GM23338 (cell line): ENCODE measurements at regions not wholly inside any gene's neighbourhood (a gene's known extent, or its start where the extent isn't known, plus 50 kb on each side); places are given as distances from the start of the nearest gene placed in this dataset.

Source experiments
- ATAC-seq: fragments of 200-7000 bp; cut with Tn5 transposase; 3 replicates; pipeline ENCODE4 v1.9.1; 2020
- DNase-seq: peaks from one replicate; pipeline ENCODE4 v3.0.0-alpha.2; 2015; ENCODE audit warnings: low spot score
- H2AFZ ChIP-seq: fragments of 200-600 bp; sonication (generic); 2 replicates; pipeline ENCODE4 v1.8.0; 2016; ENCODE audit warnings: antibody characterized with exemption, mild to moderate bottlenecking, moderate library complexity
- H3F3A ChIP-seq: fragments of 200-600 bp; sonication (generic); replicated peaks from 2 replicates; pipeline ENCODE4 v1.8.0; 2017; ENCODE audit warnings: antibody characterized with exemption, mixed run types, low read depth
- H3K27ac ChIP-seq: fragments of 200-600 bp; sonication (generic); 2 replicates; pipeline ENCODE4 v1.6.1; 2016; ENCODE audit warnings: low read depth
- H3K27me3 ChIP-seq: fragments of 200-600 bp; sonication (generic); 2 replicates; pipeline ENCODE4 v1.8.0; 2016; ENCODE audit warnings: mild to moderate bottlenecking, mixed run types, moderate library complexity; ENCODE audit not compliant: insufficient read depth
- H3K36me3 ChIP-seq: fragments of 200-600 bp; sonication (generic); 2 replicates; pipeline ENCODE4 v1.8.0; 2016; ENCODE audit warnings: mild to moderate bottlenecking; ENCODE audit not compliant: insufficient read depth
- H3K4me1 ChIP-seq: fragments of 200-600 bp; sonication (generic); 2 replicates; pipeline ENCODE4 v1.8.0; 2016; ENCODE audit warnings: mild to moderate bottlenecking, moderate library complexity; ENCODE audit not compliant: insufficient read depth
- H3K4me2 ChIP-seq: fragments of 200-600 bp; sonication (generic); 2 replicates; pipeline ENCODE4 v1.7.1; 2017; ENCODE audit warnings: mixed run types
- H3K4me3 ChIP-seq: fragments of 200-600 bp; sonication (generic); 2 replicates; pipeline ENCODE4 v1.6.1; 2016; ENCODE audit warnings: mixed run types
- H3K79me2 ChIP-seq: fragments of 200-600 bp; sonication (generic); replicated peaks from 2 replicates; pipeline ENCODE4 v1.8.0; 2017; ENCODE audit warnings: mild to moderate bottlenecking; ENCODE audit not compliant: insufficient read depth
- H3K9me2 ChIP-seq: fragments of 200-600 bp; sonication (generic); 2 replicates; pipeline ENCODE4 v1.8.0; 2017; ENCODE audit not compliant: insufficient read depth
- H4K20me1 ChIP-seq: fragments of 200-600 bp; sonication (generic); replicated peaks from 2 replicates; pipeline ENCODE4 v1.8.0; 2017; ENCODE audit warnings: mild to moderate bottlenecking; ENCODE audit not compliant: insufficient read depth
- H3K27ac Mint-ChIP-seq: 2 replicates; pipeline ENCODE4 v1.8.0; 2020; ENCODE audit warnings: inconsistent platforms, mild to moderate bottlenecking, moderate library complexity, mixed read lengths
- H3K27me3 Mint-ChIP-seq: 3 replicates; pipeline ENCODE4 v1.8.0; 2022; ENCODE audit warnings: low read depth, mild to moderate bottlenecking, moderate library complexity, mixed read lengths, inconsistent platforms; ENCODE audit not compliant: insufficient read depth, poor library complexity
- H3K36me3 Mint-ChIP-seq: 3 replicates; pipeline ENCODE4 v1.8.0; 2021; ENCODE audit warnings: low read depth, mild to moderate bottlenecking, inconsistent platforms, moderate library complexity, mixed read lengths
- H3K4me1 Mint-ChIP-seq: 3 replicates; pipeline ENCODE4 v1.8.0; 2020; ENCODE audit warnings: mild to moderate bottlenecking, inconsistent platforms, mixed read lengths
- H3K4me3 Mint-ChIP-seq: 3 replicates; pipeline ENCODE4 v1.8.0; 2021; ENCODE audit warnings: moderate library complexity, mild to moderate bottlenecking, inconsistent platforms, mixed read lengths
- H3K9me3 Mint-ChIP-seq: 3 replicates; pipeline ENCODE4 v1.8.0; 2020; ENCODE audit warnings: moderate library complexity, mild to moderate bottlenecking, inconsistent platforms, mixed read lengths
- CREB1 ChIP-seq: fragments of 250-450 bp; sonication (Bioruptor Pico); IDR thresholded peaks from 2 replicates; pipeline ENCODE4 v1.5.0; 2020; ENCODE audit warnings: low read depth, mild to moderate bottlenecking, moderate library complexity
- CTCF ChIP-seq, 2 experiments: fragments of 200-600 bp in 1 of 2; sonication (generic) in 1 of 2; conservative IDR thresholded peaks; 2 replicates each; pipeline versions ENCODE4 v1.5.1 to v1.6.1; 2016 to 2017; ENCODE audit warnings: antibody characterized with exemption in 2 of 2, low read depth in 2 of 2, mild to moderate bottlenecking in 2 of 2, moderate library complexity in 1 of 2
- EZH2 ChIP-seq: fragments of 200-600 bp; sonication (generic); IDR thresholded peaks from one replicate; pipeline ENCODE4 v1.8.0; 2017; ENCODE audit warnings: antibody characterized with exemption, mild to moderate bottlenecking, low read depth; ENCODE audit not compliant: unreplicated experiment
- EZH2phosphoT487 ChIP-seq: fragments of 200-600 bp; sonication (generic); IDR thresholded peaks from one replicate; pipeline ENCODE4 v1.8.1; 2018; ENCODE audit warnings: antibody characterized with exemption; ENCODE audit not compliant: unreplicated experiment
- JUNB ChIP-seq: IDR thresholded peaks from one replicate; pipeline ENCODE4 v1.6.1; 2016; ENCODE audit warnings: antibody characterized with exemption; ENCODE audit not compliant: unreplicated experiment
- NANOG ChIP-seq: IDR thresholded peaks from 2 replicates; pipeline ENCODE4 v1.6.1; 2016; ENCODE audit warnings: antibody characterized with exemption, borderline replicate concordance
- POLR2AphosphoS5 ChIP-seq: IDR thresholded peaks from 2 replicates; pipeline ENCODE4 v1.6.1; 2016; ENCODE audit warnings: antibody characterized with exemption, low read depth
- STAT1 ChIP-seq: IDR thresholded peaks from one replicate; pipeline ENCODE4 v1.6.1; 2016; ENCODE audit warnings: antibody characterized with exemption; ENCODE audit not compliant: unreplicated experiment
- ZNF114 ChIP-seq: fragments of 250-450 bp; sonication (Bioruptor Pico); IDR thresholded peaks from 2 replicates; pipeline ENCODE4 v1.5.0; 2020; ENCODE audit warnings: mild to moderate bottlenecking, moderate library complexity
- ZNF331 ChIP-seq: fragments of 250-450 bp; sonication (Bioruptor Pico); IDR thresholded peaks from 2 replicates; pipeline ENCODE4 v1.5.0; 2020; ENCODE audit warnings: low read depth, mild to moderate bottlenecking, moderate library complexity
- ZNF462 ChIP-seq: fragments of 250-450 bp; sonication (Bioruptor Pico); IDR thresholded peaks from 2 replicates; pipeline ENCODE4 v1.5.0; 2020; ENCODE audit warnings: mild to moderate bottlenecking, moderate library complexity
- TF ChIP-seq, protein P1 (sequence below): IDR thresholded peaks from one replicate; pipeline ENCODE4 v1.6.1; 2018; ENCODE audit warnings: antibody characterized with exemption; ENCODE audit not compliant: unreplicated experiment
- TF ChIP-seq, protein P2 (sequence below): IDR thresholded peaks from 2 replicates; pipeline ENCODE4 v1.6.1; 2016; ENCODE audit warnings: antibody characterized with exemption

DNA sequence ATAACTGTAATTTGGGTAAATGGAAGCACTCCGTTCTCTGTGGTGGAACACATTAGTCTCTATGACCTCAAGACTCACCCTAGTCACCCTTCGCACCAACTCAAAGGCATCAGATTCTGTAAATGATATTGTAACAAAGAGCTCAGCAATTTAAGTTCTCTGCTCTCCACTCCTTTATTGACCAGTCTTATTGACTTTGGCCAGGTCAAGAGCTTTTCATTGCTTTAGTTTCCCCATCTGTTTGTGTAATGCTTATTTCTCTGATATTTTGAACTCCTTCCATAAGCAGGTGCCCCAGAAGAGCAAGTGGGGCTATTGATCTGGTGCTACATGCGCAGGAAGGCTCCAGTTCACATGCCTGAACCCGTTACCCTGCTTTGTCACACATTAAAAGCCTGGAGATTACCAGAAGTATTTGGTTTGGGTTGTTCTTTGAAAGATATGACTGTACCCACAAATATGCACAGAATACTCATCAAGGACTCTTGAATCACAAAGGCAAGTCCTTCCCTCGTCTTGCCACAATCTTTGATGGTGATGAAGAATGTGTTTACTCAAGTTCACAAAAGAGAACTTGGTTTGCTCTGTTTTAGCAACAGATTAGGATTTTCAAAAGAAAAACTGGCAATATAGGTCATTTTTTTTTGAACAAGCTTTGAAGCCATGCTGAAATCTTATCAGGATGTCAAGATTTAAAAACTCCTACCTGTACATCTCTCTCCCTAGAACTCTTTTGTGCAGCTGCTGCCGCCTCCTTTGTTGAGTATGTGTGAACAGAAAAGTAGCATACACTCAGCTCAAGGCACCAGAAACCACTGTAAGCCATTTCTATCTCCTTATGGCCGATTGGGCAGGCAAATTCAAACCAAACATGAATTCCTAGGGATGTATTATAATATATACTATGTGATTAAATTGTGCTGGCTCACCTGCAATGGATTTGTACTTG is 193.9 kb downstream of the BCAT1 start:
- Mint-ChIP-seq H3K36me3 (no peaks in the 10 kb centered on the region), H3K27me3 (peaks cover 5% of the 10 kb centered on the region), H3K4me1 (peaks cover 18% of the 10 kb centered on the region), H3K4me3 (no peak overlapping the region), H3K9me3 (no peaks in the 10 kb centered on the region), H3K27ac (no peak overlapping the region)
- no peaks in the 10 kb centered on the region for H3K36me3 ChIP-seq
- H3K9me2 ChIP-seq = peaks cover 9% of the 10 kb centered on the region; the same call in 1 of the 2 replicates
- peaks cover 2% of the 10 kb centered on the region for H3K4me1 ChIP-seq
- no peak overlapping the region for H3K27ac ChIP-seq
- TF ChIP-seq ZNF462 (no peak), JUNB (no peak), EZH2 (no peak), CTCF (conservative IDR thresholded peaks at IDR 0.05; ENCODE audit: low read depth in 2 of 2) (no peak), NANOG (no peak), POLR2AphosphoS5 (no peak), ZNF331 (CRISPR knock-in tag) (no peak), CREB1 (CRISPR knock-in tag) (no peak), STAT1 (no peak), ZNF114 (CRISPR knock-in tag) (no peak), EZH2phosphoT487 (no peak)
- TF ChIP-seq, protein P1, sequence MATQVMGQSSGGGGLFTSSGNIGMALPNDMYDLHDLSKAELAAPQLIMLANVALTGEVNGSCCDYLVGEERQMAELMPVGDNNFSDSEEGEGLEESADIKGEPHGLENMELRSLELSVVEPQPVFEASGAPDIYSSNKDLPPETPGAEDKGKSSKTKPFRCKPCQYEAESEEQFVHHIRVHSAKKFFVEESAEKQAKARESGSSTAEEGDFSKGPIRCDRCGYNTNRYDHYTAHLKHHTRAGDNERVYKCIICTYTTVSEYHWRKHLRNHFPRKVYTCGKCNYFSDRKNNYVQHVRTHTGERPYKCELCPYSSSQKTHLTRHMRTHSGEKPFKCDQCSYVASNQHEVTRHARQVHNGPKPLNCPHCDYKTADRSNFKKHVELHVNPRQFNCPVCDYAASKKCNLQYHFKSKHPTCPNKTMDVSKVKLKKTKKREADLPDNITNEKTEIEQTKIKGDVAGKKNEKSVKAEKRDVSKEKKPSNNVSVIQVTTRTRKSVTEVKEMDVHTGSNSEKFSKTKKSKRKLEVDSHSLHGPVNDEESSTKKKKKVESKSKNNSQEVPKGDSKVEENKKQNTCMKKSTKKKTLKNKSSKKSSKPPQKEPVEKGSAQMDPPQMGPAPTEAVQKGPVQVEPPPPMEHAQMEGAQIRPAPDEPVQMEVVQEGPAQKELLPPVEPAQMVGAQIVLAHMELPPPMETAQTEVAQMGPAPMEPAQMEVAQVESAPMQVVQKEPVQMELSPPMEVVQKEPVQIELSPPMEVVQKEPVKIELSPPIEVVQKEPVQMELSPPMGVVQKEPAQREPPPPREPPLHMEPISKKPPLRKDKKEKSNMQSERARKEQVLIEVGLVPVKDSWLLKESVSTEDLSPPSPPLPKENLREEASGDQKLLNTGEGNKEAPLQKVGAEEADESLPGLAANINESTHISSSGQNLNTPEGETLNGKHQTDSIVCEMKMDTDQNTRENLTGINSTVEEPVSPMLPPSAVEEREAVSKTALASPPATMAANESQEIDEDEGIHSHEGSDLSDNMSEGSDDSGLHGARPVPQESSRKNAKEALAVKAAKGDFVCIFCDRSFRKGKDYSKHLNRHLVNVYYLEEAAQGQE = no peak
- TF ChIP-seq, protein P2, sequence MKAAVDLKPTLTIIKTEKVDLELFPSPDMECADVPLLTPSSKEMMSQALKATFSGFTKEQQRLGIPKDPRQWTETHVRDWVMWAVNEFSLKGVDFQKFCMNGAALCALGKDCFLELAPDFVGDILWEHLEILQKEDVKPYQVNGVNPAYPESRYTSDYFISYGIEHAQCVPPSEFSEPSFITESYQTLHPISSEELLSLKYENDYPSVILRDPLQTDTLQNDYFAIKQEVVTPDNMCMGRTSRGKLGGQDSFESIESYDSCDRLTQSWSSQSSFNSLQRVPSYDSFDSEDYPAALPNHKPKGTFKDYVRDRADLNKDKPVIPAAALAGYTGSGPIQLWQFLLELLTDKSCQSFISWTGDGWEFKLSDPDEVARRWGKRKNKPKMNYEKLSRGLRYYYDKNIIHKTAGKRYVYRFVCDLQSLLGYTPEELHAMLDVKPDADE = no peak
- H3F3A ChIP-seq = no peaks in the 10 kb centered on the region
- H4K20me1 ChIP-seq = no peaks in the 10 kb centered on the region
- no peak for ATAC-seq
- H3K79me2 ChIP-seq = no peaks in the 10 kb centered on the region
- no peak overlapping the region for H3K4me3 ChIP-seq
- peak overlapping the region; percentile 4; the same call in 1 of the 2 replicates for H2AFZ ChIP-seq
- H3K27me3 ChIP-seq = no peaks in the 10 kb centered on the region
- H3K4me2 ChIP-seq = no peak overlapping the region
- DNase-seq = no peak
